Cardiac septum (tissue), 1 donor: ENCODE measurements at regions not wholly inside any gene's neighbourhood (a gene's known extent, or its start where the extent isn't known, plus 50 kb on each side); places are given as distances from the start of the nearest gene placed in this dataset.

ENCODE experiments used
- DNase-seq: peaks from one replicate; pipeline ENCODE4 v3.0.0-alpha.2; 2020; ENCODE audit warnings: low spot score
- intact Hi-C: fragments of 100-400 bp; cut with DNase I; formaldehyde crosslinking; loops from one replicate; pipeline ENCODE4 v1.14.0; 2022
- donor health status: DM: no; HTN: no; CAD: no.

GRCh38 chr10:123575105-123575504, 91.0 kb upstream of the GPR26 start:
- DNase-seq, result no peak
- intact Hi-C loops, result no loop called here

DNA sequence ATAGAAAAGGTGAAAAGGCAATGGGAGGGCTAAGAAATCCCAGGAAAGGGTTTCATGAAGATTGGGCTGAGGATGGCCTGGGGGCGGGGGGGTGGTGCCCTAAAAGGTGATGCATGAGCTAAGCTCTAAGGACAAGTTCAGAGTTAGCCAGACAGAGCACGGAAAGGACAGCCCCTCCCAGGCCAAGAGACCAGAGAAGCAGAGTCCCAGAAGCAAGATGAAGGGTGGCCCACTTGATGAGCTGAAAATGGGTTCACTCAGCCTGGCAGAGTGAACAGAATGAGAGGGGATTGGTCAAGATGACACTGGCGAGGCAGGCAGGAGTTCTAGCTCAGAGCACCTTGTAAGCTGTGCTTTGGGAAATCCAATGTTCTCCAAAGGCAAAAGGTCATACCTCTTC, 89.4 kb upstream of the GPR26 start:
- intact Hi-C loops, result no loop called here
- no peak for DNase-seq

DNA sequence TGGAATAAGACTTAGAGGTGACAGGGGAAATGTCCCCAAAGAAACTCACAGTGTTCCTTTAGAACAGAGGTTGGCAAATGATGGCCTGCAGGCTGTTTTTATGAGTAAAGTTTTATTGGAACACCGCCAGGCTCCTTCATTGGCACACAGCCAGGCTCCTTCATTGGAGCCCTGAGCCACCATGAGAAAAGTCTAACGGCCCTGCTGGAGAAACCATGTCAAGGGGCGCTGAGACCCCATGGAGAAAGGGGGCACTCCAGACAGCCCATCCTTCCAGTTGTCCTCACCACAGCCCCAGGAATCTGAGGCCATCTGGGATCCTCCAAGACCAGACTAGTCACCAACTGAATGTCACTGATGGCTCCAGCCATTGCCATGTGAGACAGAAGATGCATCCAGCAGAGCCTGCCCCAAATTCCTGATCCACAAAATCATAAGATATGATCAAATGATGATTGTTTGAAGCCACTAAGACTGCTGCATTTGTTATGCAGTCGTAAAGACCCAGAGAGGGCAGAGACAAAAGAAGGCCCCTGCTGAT, 88.2 kb upstream of the GPR26 start:
- no peak for DNase-seq
- intact Hi-C loops, result no loop called here

DNA sequence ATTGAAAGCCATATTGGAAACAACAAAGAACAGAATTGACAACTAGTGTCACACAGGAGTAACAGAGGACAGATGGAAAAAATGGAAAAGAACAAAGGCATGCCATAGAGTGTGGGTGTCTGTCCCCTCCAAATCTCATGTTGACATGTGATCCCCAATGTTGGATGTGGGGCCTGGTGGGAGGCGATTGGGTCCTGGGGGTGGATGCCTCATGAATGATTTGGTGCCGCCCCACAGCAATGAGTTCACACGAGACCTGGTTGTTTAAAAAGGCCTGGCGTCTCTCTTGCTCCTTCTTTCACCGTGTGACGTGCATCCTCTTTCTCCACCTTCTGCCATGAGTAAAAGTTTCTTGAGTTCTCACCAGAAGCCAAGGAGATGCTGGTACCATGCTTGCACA, 87.4 kb upstream of the GPR26 start:
- intact Hi-C loops, result no loop called here
- DNase-seq, result no peak

- DNase-seq, result no peak
- intact Hi-C loops, result no loop called here
Measured at GRCh38 chr10:123579675-123580074, 86.5 kb upstream of the GPR26 start.

DNA sequence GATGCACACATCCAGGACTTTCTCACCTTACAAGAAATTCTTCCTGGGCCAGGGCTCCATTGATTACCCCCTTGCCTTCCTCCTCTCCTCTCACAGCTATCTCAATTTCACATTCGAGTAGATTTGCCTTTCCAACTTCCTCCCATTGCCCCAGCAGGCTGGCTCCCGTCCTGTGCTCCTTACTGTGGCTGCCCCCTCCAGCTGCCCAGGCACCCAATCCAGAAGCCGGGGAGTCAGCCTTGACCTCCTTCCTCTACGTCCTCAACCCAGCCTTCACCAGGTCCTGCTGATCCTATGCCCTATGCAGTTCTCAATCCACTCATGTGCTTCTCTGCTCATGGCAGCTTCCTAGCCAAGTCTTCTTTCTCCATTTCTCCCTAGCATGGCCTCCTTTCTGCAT, 85.7 kb upstream of the GPR26 start:
- intact Hi-C loops, result no loop called here

GRCh38 chr10:123581656-123582055, 84.5 kb upstream of the GPR26 start:
- DNase-seq, result no peak
- intact Hi-C loops, result no loop called here

More for the DNA sequence above, 85.7 kb upstream of the GPR26 start:
- no peak for DNase-seq

DNA sequence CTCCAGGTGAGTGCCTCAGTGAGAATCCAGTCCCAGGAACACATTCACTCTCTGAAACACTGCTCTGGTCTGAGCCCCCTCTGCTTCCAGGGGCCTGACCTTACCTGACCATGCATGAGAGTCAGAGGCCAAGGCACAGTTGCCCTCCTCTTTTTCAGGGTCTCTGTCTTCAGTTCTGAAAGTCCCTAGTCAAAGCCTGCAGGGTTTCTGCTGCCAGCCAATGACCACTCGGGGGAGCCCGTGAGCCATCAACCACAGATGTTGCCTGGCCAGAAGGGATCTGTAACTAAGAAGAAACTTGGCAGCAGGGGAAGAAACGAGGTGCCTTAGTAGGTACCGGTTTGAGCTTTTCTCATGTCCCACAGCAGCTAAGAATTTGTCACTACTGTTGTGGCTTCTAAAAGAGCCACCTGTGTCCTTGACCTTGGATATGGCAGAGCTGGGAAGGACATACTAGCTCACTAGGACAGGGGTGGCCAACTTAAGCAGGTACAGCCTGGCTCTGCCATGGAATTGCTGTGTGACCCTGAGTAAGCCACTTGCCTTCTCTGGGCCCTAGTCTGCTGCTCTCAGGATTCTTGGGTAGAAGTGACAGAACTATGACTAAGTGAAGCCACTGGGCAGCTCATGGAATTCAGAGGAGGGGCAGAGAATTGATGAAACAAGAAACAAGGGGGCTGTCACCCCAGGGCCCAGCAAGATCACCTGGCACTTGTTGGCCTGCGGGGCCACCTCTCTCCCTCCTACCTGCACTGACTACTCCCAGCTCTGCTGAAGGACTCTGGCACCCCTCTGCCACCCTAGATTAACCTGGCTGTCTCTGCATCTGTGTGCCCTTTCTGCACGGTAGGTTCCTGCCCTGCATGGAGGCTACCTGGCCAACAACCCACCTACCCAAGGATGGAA, 83.8 kb upstream of the GPR26 start:
- peak; percentile 84 for DNase-seq
- intact Hi-C loops, result no loop called here

DNA sequence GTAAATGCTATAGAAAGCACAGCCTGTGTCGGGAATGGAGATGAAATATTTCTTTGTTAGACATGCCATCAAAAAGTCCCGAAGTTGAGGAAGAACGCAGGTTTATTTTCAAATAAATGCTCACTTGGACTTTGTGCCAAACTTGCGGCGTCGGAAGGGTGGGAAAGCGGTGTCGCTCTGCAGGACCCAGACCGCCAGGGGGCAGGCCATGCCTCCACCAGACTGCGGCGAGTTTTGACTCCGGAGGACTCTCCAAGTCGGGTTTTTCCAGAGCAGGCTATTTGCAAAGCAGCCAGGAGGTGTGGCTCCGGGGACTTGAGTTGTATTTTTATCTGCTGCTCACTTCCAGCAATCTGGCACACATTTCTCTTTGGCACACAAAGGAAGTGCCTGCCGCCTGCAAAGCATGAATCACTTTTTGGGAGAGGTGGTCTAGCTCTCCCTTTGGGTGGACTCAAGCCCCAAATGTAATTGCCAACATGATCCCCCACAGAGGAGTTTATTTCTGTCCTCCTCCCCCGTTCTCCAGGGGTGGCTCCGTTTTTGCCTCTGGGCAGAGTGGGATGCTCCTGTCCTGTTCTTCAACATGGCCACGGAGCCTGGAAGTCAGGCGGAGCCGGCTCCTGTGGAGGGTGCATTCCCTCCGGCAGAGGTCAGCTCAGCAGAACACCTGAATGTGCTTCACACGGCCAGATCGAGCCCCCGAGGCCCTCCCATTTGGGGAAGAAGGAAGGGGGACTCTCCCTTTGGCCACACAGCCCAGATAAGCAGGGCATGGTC, 82.3 kb upstream of the GPR26 start:
- no peak for DNase-seq
- intact Hi-C loops, result loop anchor here (1.0 kb wide), 2 partner anchors 10 to 383 kb away; no protein-coding TSS in a partner anchor

- intact Hi-C loops, result no loop called here
- DNase-seq, result no peak
Measured at GRCh38 chr10:123584419-123584775, 81.8 kb upstream of the GPR26 start.

DNA sequence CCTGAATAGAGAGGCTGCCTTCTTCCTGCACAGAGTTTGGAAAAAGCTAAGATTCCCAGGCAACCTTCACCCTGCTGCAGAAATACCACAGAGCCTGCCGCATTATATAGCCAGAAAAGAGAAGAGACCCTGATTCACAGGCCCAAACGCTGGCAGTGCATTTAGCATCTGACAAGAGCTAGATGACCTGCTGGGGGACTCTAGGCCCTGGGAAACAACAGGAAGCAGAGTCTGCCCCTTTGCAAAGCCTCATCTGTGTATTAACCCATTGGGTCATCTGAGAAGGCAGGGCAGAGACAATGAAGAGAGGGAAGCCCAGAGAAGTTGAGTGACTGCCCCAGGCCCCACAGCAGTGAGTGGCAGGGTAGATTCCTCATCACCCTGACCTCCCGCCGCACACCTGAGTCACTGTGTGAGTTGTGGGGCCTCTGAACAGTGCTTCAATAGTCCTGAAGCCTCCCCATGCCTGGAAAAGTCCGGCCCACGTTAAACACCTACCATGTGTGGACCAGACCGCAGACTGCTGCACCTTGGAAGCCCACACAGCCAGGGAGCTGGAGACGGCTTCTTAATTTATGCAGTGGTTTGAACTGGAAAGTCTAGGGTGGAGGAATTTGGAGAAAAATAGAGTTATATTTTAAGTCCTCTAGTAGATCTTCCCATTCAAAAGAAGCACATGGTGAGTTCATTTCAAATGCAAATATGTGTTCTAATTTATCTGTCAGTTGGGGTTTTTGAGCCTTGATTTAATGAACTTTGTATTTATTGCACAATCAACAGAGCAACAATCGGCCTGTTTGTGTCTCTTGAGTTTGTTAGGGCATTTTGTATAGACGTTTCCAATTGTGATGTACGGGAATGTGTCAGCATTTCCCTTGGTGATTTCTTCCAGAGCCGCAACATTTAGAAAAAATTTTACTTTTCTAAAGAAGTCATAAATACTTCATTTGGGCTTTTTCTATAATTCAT, 80.4 kb upstream of the GPR26 start:
- intact Hi-C loops, result no loop called here
- DNase-seq, result no peak

- DNase-seq, result no peak
- intact Hi-C loops, result no loop called here
Measured at GRCh38 chr10:123587110-123587509, 79.0 kb upstream of the GPR26 start.

DNA sequence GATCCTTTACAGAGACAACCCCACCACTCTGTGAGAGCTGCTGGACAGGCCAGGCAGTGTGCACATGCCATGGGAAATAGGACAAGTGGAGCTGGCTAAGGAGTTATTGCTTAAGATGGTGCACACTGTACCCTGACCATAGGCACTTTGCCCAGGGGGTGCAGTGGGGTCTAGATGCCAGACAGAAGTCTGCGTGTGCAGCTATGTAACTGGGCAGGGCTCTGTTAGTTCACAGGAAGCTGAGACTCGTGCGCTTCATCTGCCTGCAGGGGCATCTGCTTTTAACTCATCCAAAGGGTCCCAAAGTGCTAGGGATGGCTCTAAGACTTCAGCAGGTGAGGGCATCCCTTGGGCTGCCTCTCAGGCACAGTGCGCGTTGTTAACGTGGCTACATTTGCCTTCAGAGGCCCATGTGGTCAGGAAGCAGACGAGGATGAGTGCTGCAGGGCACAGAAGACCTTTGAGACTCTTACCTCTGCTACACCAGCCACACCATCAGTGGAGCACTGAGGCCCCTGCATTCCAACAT, 77.7 kb upstream of the GPR26 start:
- intact Hi-C loops, result no loop called here

DNA sequence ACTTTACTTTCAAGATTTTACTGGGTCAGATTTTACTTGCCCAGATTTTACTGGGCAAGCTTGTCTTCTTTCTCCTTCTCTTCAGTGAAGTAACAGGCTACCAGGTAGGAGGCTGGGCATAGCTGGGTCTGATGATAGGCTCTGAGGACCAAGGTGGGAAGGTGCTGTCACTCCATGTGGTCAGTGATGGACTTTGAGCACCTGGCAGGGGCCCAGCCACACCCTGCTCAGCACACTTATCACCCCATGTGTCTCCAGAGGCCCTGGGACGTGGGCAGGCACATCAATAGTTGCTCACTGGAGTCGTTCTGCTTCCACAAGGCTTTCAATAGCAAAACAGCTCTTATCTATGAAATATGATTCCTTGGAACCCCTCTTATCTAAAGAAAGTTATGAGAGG, 70.5 kb upstream of the GPR26 start:
- intact Hi-C loops, result no loop called here
- no peak for DNase-seq

More for the DNA sequence above, 77.7 kb upstream of the GPR26 start:
- DNase-seq, result no peak

DNA sequence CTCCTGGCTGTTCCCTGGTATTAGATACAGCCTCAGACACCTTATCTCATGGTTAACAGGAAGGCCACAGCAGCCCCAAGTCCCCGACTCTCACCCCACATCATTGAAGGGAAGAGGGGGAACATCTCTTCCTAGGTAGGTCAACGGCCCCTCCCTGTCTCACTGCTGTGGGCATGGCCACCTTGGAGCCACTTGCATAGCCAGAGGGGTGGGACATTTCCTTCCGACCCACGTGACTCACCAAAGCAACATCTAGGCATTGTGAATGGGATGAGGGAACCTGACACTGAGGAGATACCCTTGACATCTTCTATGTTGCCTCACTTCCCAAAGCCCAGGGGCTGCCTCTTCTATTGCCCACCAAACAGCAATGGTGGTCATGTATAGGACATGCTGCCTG, 68.5 kb upstream of the GPR26 start:
- intact Hi-C loops, result no loop called here
- no peak for DNase-seq

DNA sequence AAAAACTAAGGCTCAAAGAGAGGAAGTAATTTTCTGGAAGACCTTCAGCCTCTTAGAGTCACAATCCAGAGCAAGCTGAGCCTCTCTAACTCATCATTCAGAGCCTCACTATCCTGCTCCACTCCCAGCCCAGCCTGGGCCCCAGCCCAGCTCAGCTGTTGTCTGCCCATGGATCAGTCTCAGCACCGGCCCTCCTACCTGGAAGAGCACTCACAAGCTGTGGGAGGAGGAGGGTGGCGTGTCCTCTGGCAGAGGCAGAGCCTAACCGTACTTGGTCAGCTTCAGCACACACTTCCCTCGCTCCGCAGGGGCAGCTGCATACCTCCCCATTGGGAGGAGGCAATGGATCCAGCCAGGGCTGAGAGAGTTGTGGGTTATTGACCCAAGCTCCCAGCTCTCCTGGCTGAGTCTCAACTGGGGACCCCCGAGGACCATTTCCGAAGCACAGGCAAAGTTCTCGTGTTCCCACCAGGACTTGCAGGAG, 66.7 kb upstream of the GPR26 start:
- no peak for DNase-seq
- intact Hi-C loops, result no loop called here

GRCh38 chr10:123600177-123600576, 66.0 kb upstream of the GPR26 start:
- intact Hi-C loops, result no loop called here
- no peak for DNase-seq

GRCh38 chr10:123603130-123603529, 63.0 kb upstream of the GPR26 start:
- DNase-seq, result no peak
- intact Hi-C loops, result no loop called here

DNA sequence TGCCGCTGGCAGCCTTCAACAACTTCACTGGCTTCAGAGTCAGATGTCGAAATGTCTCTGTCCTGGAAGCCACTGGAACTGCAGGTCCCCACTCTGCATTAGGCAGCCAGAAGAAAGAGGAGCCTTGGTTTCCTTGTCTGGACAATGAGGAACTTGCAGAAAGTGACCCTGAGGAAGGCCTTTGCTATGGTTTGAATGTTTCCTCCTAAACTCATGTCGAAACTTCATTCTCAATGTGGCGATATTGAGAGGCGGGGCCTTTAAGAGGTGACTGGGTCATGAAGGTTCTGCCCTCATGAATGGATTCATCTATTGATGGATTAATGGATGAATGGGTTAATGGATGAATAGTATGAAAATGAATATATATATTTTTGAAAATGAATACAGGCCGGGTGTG, 61.6 kb upstream of the GPR26 start:
- intact Hi-C loops, result no loop called here
- no peak for DNase-seq
